Astrocyte (in vitro differentiated cells and primary cell): ENCODE measurements at regions not wholly inside any gene's neighbourhood (a gene's known extent, or its start where the extent isn't known, plus 50 kb on each side); places are given as distances from the start of the nearest gene placed in this dataset.

Experiments
- CTCF ChIP-seq: IDR thresholded peaks from 2 replicates; pipeline ENCODE4 v1.5.1; 2011; ENCODE audit warnings: low read depth, mild to moderate bottlenecking, inconsistent platforms, low read length, moderate library complexity; ENCODE audit not compliant: insufficient read depth
- EZH2 ChIP-seq: IDR thresholded peaks from 2 replicates; pipeline ENCODE4 v1.6.1; 2012; ENCODE audit warnings: mild to moderate bottlenecking, low read length, inconsistent platforms; ENCODE audit not compliant: insufficient read depth

- TF ChIP-seq EZH2 (no peak), CTCF (no peak)
Measured at GRCh38 chr10:3605882-3606281, 179.1 kb downstream of the KLF6 start.
